HEK293T (cell line): ENCODE measurements at regions not wholly inside any gene's neighbourhood (a gene's known extent, or its start where the extent isn't known, plus 50 kb on each side); places are given as distances from the start of the nearest gene placed in this dataset.

ENCODE experiments used
- FOXA1 ChIP-seq: fragments of 450-650 bp; IDR thresholded peaks from 2 replicates; pipeline ENCODE4 v1.6.1; 2016; ENCODE audit warnings: mild to moderate bottlenecking
- L3MBTL2 ChIP-seq: fragments of 450-650 bp; conservative IDR thresholded peaks from 2 replicates; pipeline ENCODE4 v1.6.1; 2016; ENCODE audit warnings: mild to moderate bottlenecking
- TARDBP ChIP-seq: fragments of 450-650 bp; IDR thresholded peaks from 2 replicates; pipeline ENCODE4 v1.6.1; 2016

- TF ChIP-seq FOXA1 (no peak), TARDBP (no peak), L3MBTL2 (no peak)
Measured at GRCh38 chr4:81326581-81326980, 111.6 kb upstream of the PRKG2 start.
